PC-3 (cell line): ENCODE measurements at regions not wholly inside any gene's neighbourhood (a gene's known extent, or its start where the extent isn't known, plus 50 kb on each side); places are given as distances from the start of the nearest gene placed in this dataset.

ENCODE experiments used
- EZH2phosphoT487 ChIP-seq: fragments of 300-600 bp; sonication (generic); IDR thresholded peaks from 2 replicates; pipeline ENCODE4 v1.6.1; 2018; ENCODE audit warnings: mild to moderate bottlenecking, antibody characterized with exemption, low read length, borderline replicate concordance
- TF ChIP-seq, protein P1 (sequence below): fragments of 300-600 bp; sonication (generic); conservative IDR thresholded peaks from 2 replicates; pipeline ENCODE4 v1.5.1; 2017; ENCODE audit warnings: antibody characterized with exemption, low read depth, mild to moderate bottlenecking, low read length

- TF ChIP-seq, protein P1, sequence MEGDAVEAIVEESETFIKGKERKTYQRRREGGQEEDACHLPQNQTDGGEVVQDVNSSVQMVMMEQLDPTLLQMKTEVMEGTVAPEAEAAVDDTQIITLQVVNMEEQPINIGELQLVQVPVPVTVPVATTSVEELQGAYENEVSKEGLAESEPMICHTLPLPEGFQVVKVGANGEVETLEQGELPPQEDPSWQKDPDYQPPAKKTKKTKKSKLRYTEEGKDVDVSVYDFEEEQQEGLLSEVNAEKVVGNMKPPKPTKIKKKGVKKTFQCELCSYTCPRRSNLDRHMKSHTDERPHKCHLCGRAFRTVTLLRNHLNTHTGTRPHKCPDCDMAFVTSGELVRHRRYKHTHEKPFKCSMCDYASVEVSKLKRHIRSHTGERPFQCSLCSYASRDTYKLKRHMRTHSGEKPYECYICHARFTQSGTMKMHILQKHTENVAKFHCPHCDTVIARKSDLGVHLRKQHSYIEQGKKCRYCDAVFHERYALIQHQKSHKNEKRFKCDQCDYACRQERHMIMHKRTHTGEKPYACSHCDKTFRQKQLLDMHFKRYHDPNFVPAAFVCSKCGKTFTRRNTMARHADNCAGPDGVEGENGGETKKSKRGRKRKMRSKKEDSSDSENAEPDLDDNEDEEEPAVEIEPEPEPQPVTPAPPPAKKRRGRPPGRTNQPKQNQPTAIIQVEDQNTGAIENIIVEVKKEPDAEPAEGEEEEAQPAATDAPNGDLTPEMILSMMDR: no peak
- no peak for TF ChIP-seq EZH2phosphoT487
These were observed 286.3 kb upstream of the VLDLR start for GRCh38 chr9:2335260-2335659.
